ENCODE measurements at regions not wholly inside any gene's neighbourhood (a gene's known extent, or its start where the extent isn't known, plus 50 kb on each side); places are given as distances from the start of the nearest gene placed in this dataset.
"Not testable (repeated sequence)": the region's sequence is repeated elsewhere in the genome, so short reads cannot be mapped to it uniquely, and the experiment has no call there.

GRCh38 chr10:84571146-84571545 lies 242.8 kb downstream of the CCSER2 start:
- no peaks in the 10 kb centered on the region for H3K4me1 Mint-ChIP-seq (ENCODE audit: low read depth)
- DNase-seq (ENCODE audit: low spot score): no peak
- peaks cover 5% of the 10 kb centered on the region for H3K27me3 Mint-ChIP-seq (ENCODE audit: low read depth)
- peaks cover 3% of the 10 kb centered on the region for H3K9me3 Mint-ChIP-seq
- H3K36me3 Mint-ChIP-seq (ENCODE audit: low read depth): no peaks in the 10 kb centered on the region
- no peak overlapping the region for H3K27ac Mint-ChIP-seq
- no peak overlapping the region for H3K4me3 Mint-ChIP-seq

- H3K36me3 Mint-ChIP-seq (ENCODE audit: low read depth): no peaks in the 10 kb centered on the region
- peaks cover 3% of the 10 kb centered on the region for H3K9me3 Mint-ChIP-seq
- no peak for DNase-seq (ENCODE audit: low spot score)
- no peaks in the 10 kb centered on the region for H3K4me1 Mint-ChIP-seq (ENCODE audit: low read depth)
- H3K27me3 Mint-ChIP-seq (ENCODE audit: low read depth): no peaks in the 10 kb centered on the region
- H3K4me3 Mint-ChIP-seq: no peak overlapping the region
- H3K27ac Mint-ChIP-seq: no peak overlapping the region
Observed at GRCh38 chr10:84574102-84574501, 245.7 kb downstream of the CCSER2 start.

DNA sequence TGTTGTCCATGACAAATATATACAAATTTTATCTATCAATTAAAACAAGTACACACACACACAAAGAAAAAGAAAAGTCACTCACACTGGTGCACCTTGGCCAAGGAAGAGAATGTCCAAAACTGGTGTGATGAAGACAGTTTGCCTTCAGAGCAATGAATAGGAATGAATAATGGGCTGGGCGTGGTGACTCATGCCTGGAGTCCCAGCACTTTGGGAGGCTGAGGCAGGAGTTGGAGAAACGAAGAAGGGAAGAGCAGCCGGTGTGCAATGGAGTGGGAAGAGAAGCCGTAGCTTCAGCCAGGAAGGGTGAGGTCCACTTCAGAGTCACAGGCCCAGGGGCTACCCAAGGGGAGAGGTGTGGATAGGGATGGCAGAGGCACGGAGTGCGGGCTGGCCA lies 253.6 kb downstream of the CCSER2 start:
- no peaks in the 10 kb centered on the region for H3K4me1 Mint-ChIP-seq (ENCODE audit: low read depth)
- DNase-seq (ENCODE audit: low spot score): no peak

GRCh38 chr10:84583501-84583900 lies 255.1 kb downstream of the CCSER2 start:
- Mint-ChIP-seq H3K4me3 (no peak overlapping the region), H3K27me3 (ENCODE audit: low read depth) (no peaks in the 10 kb centered on the region), H3K27ac (no peak overlapping the region), H3K4me1 (ENCODE audit: low read depth) (no peaks in the 10 kb centered on the region), H3K36me3 (ENCODE audit: low read depth) (no peaks in the 10 kb centered on the region), H3K9me3 (no peaks in the 10 kb centered on the region)
- no peak for DNase-seq (ENCODE audit: low spot score)

More for the DNA sequence above, 253.6 kb downstream of the CCSER2 start:
- H3K36me3 Mint-ChIP-seq (ENCODE audit: low read depth): no peaks in the 10 kb centered on the region
- no peaks in the 10 kb centered on the region for H3K9me3 Mint-ChIP-seq
- no peak overlapping the region for H3K4me3 Mint-ChIP-seq
- H3K27ac Mint-ChIP-seq: no peak overlapping the region
- no peaks in the 10 kb centered on the region for H3K27me3 Mint-ChIP-seq (ENCODE audit: low read depth)

GRCh38 chr10:84587789-84588188 lies 259.4 kb downstream of the CCSER2 start:
- Mint-ChIP-seq H3K4me3 (no peak overlapping the region), H3K36me3 (ENCODE audit: low read depth) (no peaks in the 10 kb centered on the region), H3K27me3 (ENCODE audit: low read depth) (peaks cover 3% of the 10 kb centered on the region), H3K27ac (no peak overlapping the region), H3K4me1 (ENCODE audit: low read depth) (no peaks in the 10 kb centered on the region), H3K9me3 (no peaks in the 10 kb centered on the region)
- no peak for DNase-seq (ENCODE audit: low spot score)

- Mint-ChIP-seq H3K27me3 (ENCODE audit: low read depth) (peaks cover 3% of the 10 kb centered on the region), H3K27ac (no peak overlapping the region), H3K36me3 (ENCODE audit: low read depth) (no peaks in the 10 kb centered on the region), H3K4me1 (ENCODE audit: low read depth) (no peaks in the 10 kb centered on the region), H3K9me3 (no peaks in the 10 kb centered on the region), H3K4me3 (no peak overlapping the region)
- DNase-seq (ENCODE audit: low spot score): no peak
Observed at GRCh38 chr10:84588426-84588825, 260.0 kb downstream of the CCSER2 start.

DNA sequence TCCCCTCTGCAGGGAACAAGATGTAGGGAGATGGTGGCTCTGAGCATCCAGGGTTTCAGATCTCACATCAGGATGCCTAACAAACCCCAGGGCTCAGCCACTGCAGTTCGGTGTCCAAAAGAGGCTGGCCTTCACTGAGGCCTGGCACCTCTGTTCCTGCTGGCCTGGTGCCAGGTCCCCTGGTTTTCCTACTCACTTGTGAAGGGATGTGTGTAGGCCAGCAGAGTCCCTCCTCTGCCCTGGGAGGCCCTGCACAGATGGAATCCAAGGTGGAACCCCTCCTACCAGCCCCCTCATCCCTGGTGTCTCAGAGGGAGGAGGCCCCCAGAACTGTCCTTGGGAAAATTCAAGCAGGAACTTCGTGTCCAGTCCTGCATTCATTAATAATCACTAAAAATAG lies 260.6 kb downstream of the CCSER2 start:
- Mint-ChIP-seq H3K27ac (no peak overlapping the region), H3K4me3 (no peak overlapping the region), H3K9me3 (no peaks in the 10 kb centered on the region), H3K36me3 (ENCODE audit: low read depth) (no peaks in the 10 kb centered on the region), H3K4me1 (ENCODE audit: low read depth) (no peaks in the 10 kb centered on the region), H3K27me3 (ENCODE audit: low read depth) (peaks cover 3% of the 10 kb centered on the region)
- no peak for DNase-seq (ENCODE audit: low spot score)

DNA sequence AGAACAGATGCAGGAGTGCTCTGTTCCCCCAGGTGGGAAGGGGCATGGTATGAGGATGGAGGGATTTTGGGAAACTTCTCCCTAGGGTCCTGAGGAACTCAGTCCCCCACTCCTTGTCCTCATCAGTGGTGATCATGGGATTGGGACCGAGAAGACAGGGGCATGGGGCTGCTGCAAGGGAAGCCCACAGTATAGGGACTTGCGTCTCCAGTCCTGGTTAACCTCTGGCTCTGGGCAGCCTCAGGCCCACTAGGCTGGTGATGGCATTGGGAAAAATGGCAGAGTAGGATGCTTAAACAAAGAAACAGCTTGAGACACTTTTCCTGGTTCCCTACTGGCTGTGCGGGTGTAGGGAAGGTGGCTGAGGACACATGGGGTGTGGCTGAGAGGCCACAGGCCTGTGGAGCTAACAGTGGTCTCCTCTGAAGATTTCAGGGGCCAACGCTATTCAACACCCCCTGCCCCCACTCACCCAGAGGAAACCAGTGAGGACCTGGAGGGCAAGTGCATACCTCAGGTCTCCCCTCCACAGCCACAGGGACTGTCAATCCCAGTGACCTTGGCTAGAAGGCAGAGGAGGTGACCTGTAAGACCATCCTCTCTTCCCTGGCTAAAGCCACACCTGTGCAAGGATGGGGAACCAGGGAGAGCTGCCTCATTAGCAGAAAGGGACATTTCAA lies 261.3 kb downstream of the CCSER2 start:
- Mint-ChIP-seq H3K36me3 (ENCODE audit: low read depth) (no peaks in the 10 kb centered on the region), H3K9me3 (no peaks in the 10 kb centered on the region), H3K27me3 (ENCODE audit: low read depth) (peaks cover 3% of the 10 kb centered on the region), H3K4me1 (ENCODE audit: low read depth) (no peaks in the 10 kb centered on the region), H3K27ac (no peak overlapping the region), H3K4me3 (no peak overlapping the region)
- DNase-seq (ENCODE audit: low spot score): no peak

GRCh38 chr10:84590327-84591193 lies 262.2 kb downstream of the CCSER2 start:
- H3K27ac Mint-ChIP-seq: no peak overlapping the region

GRCh38 chr10:84593506-84593905 lies 265.1 kb downstream of the CCSER2 start:
- Mint-ChIP-seq H3K36me3 (ENCODE audit: low read depth) (no peaks in the 10 kb centered on the region), H3K4me3 (no peak overlapping the region), H3K27me3 (ENCODE audit: low read depth) (peaks cover 5% of the 10 kb centered on the region), H3K9me3 (no peaks in the 10 kb centered on the region), H3K4me1 (ENCODE audit: low read depth) (no peaks in the 10 kb centered on the region), H3K27ac (no peak overlapping the region)
- no peak for DNase-seq (ENCODE audit: low spot score)

More at GRCh38 chr10:84590327-84591193, 262.2 kb downstream of the CCSER2 start:
- Mint-ChIP-seq H3K27me3 (ENCODE audit: low read depth) (peaks cover 3% of the 10 kb centered on the region), H3K36me3 (ENCODE audit: low read depth) (no peaks in the 10 kb centered on the region), H3K4me1 (ENCODE audit: low read depth) (no peaks in the 10 kb centered on the region), H3K4me3 (no peak overlapping the region), H3K9me3 (no peaks in the 10 kb centered on the region)
- DNase-seq (ENCODE audit: low spot score): no peak

DNA sequence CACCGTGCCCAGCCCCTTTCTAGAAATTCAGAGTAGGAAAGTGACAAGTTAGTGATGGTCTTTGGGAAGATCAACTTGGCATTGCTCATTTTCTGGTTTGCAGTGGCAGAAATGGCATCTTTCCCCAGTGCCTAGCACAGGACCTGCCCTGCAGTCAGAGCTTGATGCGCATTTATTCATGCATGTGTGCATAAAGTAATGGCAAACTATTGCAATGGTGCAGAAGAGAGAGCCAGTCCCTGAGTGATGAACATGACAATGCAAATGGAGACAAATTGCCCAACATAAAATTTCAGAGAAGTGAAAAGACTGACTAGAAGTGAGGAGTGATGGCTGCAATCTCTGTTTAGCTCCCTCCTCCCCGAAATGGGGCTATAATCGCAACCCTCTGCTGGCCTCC lies 268.2 kb downstream of the CCSER2 start:
- H3K9me3 Mint-ChIP-seq: no peaks in the 10 kb centered on the region
- no peak overlapping the region for H3K27ac Mint-ChIP-seq
- H3K27me3 Mint-ChIP-seq (ENCODE audit: low read depth): peaks cover 2% of the 10 kb centered on the region
- DNase-seq (ENCODE audit: low spot score): no peak
- H3K4me3 Mint-ChIP-seq: no peak overlapping the region
- no peaks in the 10 kb centered on the region for H3K4me1 Mint-ChIP-seq (ENCODE audit: low read depth)
- no peaks in the 10 kb centered on the region for H3K36me3 Mint-ChIP-seq (ENCODE audit: low read depth)

DNA sequence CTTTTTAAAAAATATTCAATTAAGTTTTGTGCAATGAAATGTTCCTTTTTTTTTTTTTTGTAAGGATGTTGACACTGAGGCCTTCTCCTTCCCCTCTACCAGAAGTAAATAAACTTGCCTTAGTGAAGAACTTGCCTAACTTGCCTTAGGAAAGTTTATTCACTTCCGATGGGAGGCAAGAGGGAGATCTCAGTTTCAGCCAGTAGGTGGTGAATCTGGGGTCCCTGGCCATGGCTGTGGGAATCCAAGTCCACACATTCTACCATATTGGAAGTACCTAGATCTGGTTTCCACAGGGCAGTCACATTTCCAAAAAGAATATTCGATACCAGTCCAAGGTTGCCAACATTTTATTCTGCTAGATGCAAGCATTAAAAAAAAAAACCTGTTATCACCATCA lies 270.9 kb downstream of the CCSER2 start:
- Mint-ChIP-seq H3K9me3 (no peaks in the 10 kb centered on the region), H3K4me1 (ENCODE audit: low read depth) (no peaks in the 10 kb centered on the region)

GRCh38 chr10:84600947-84601346 lies 272.6 kb downstream of the CCSER2 start:
- H3K27me3 Mint-ChIP-seq (ENCODE audit: low read depth): peaks cover 2% of the 10 kb centered on the region
- no peak for DNase-seq (ENCODE audit: low spot score)
- H3K4me3 Mint-ChIP-seq: no peak overlapping the region
- no peaks in the 10 kb centered on the region for H3K4me1 Mint-ChIP-seq (ENCODE audit: low read depth)
- no peaks in the 10 kb centered on the region for H3K36me3 Mint-ChIP-seq (ENCODE audit: low read depth)
- H3K27ac Mint-ChIP-seq: no peak overlapping the region
- H3K9me3 Mint-ChIP-seq: no peaks in the 10 kb centered on the region

More for the DNA sequence above, 270.9 kb downstream of the CCSER2 start:
- H3K27ac Mint-ChIP-seq: no peak overlapping the region
- no peaks in the 10 kb centered on the region for H3K36me3 Mint-ChIP-seq (ENCODE audit: low read depth)
- peaks cover 2% of the 10 kb centered on the region for H3K27me3 Mint-ChIP-seq (ENCODE audit: low read depth)
- DNase-seq (ENCODE audit: low spot score): no peak
- no peak overlapping the region for H3K4me3 Mint-ChIP-seq

GRCh38 chr10:84602543-84602942 lies 274.2 kb downstream of the CCSER2 start:
- not testable (repeated sequence) for H3K36me3 Mint-ChIP-seq (ENCODE audit: low read depth); H3K9me3 Mint-ChIP-seq; H3K4me3 Mint-ChIP-seq; DNase-seq (ENCODE audit: low spot score); H3K4me1 Mint-ChIP-seq (ENCODE audit: low read depth); H3K27ac Mint-ChIP-seq
- peaks cover 11% of the 10 kb centered on the region for H3K27me3 Mint-ChIP-seq (ENCODE audit: low read depth)
